Keratinocyte (primary cell): ENCODE measurements at regions not wholly inside any gene's neighbourhood (a gene's known extent, or its start where the extent isn't known, plus 50 kb on each side); places are given as distances from the start of the nearest gene placed in this dataset.

Source experiments
- DNase-seq: peaks from one replicate; pipeline ENCODE4 v3.0.0-alpha.2; 2011; ENCODE audit warnings: low read depth, missing footprints, low spot score
- FAIRE-seq: peaks from 2 replicates; lab custom pipeline; 2011; peaks lifted over from hg19 to GRCh38; lab: Jason Lieb, UNC
- H2AFZ ChIP-seq: 2 replicates; pipeline ENCODE4 v1.6.0; 2012; ENCODE audit warnings: low read length, control low read depth, inconsistent platforms; ENCODE audit not compliant: control insufficient read depth
- H3K27ac ChIP-seq: 2 replicates; pipeline ENCODE4 v1.5.1; 2011; ENCODE audit warnings: low read length; ENCODE audit not compliant: control insufficient read depth, insufficient read depth
- H3K27me3 ChIP-seq: 3 replicates; pipeline ENCODE4 v1.6.0; 2011; ENCODE audit warnings: low read length; ENCODE audit not compliant: control insufficient read depth, insufficient read depth; ENCODE audit errors: extremely low read depth
- H3K36me3 ChIP-seq, 2 experiments: 2 replicates in 1 of 2; 3 replicates in 1 of 2; pipeline ENCODE4 v1.5.1; 2011; ENCODE audit warnings: low read length in 2 of 2, mild to moderate bottlenecking in 1 of 2; ENCODE audit not compliant: control insufficient read depth in 2 of 2, insufficient read depth in 2 of 2; ENCODE audit errors: extremely low read depth in 1 of 2
- H3K4me1 ChIP-seq: 3 replicates; pipeline ENCODE4 v1.5.1; 2011; ENCODE audit warnings: low read length; ENCODE audit not compliant: control insufficient read depth, insufficient read depth; ENCODE audit errors: extremely low read depth
- H3K4me2 ChIP-seq: 3 replicates; pipeline ENCODE4 v1.6.0; 2011; ENCODE audit warnings: low read depth, low read length; ENCODE audit not compliant: control insufficient read depth, insufficient read depth; ENCODE audit errors: extremely low read depth
- H3K4me3 ChIP-seq, 3 experiments: fragments of 200-600 bp in 1 of 3; sonication (generic) in 1 of 3; 2 replicates in 2 of 3; 3 replicates in 1 of 3; pipeline ENCODE4 v1.5.1; 2011 to 2016; ENCODE audit warnings: low read length in 3 of 3, mild to moderate bottlenecking in 3 of 3, control low read depth in 2 of 3, inconsistent platforms in 1 of 3, low read depth in 1 of 3, mixed read lengths in 1 of 3, mixed run types in 1 of 3, moderate library complexity in 1 of 3; ENCODE audit not compliant: control insufficient read depth in 2 of 3, insufficient read depth in 2 of 3; ENCODE audit errors: extremely low read depth in 1 of 3
- H3K79me2 ChIP-seq: 2 replicates; pipeline ENCODE4 v1.6.0; 2012; ENCODE audit warnings: low read length; ENCODE audit not compliant: control insufficient read depth, insufficient read depth
- H3K9ac ChIP-seq: 3 replicates; pipeline ENCODE4 v1.6.0; 2011; ENCODE audit warnings: low read length; ENCODE audit not compliant: control insufficient read depth, insufficient read depth; ENCODE audit errors: extremely low read depth
- H3K9me1 ChIP-seq: 3 replicates; pipeline ENCODE4 v1.6.0; 2011; ENCODE audit warnings: low read length; ENCODE audit not compliant: control insufficient read depth, insufficient read depth; ENCODE audit errors: extremely low read depth
- H3K9me3 ChIP-seq: 2 replicates; pipeline ENCODE4 v1.5.1; 2012; ENCODE audit warnings: low read depth, low read length; ENCODE audit not compliant: control insufficient read depth
- H4K20me1 ChIP-seq: 3 replicates; pipeline ENCODE4 v1.6.0; 2011; ENCODE audit warnings: low read length; ENCODE audit not compliant: control insufficient read depth, insufficient read depth; ENCODE audit errors: extremely low read depth
- CTCF ChIP-seq, 3 experiments: IDR thresholded peaks in 1 of 3; conservative IDR thresholded peaks in 1 of 3; optimal IDR thresholded peaks in 1 of 3; 2 replicates in 2 of 3; 3 replicates in 1 of 3; pipeline versions ENCODE3 to v1.5.1; 2011; ENCODE audit warnings: low read length in 3 of 3, mild to moderate bottlenecking in 3 of 3, moderate library complexity in 2 of 3, control low read depth in 1 of 3, inconsistent platforms in 1 of 3; ENCODE audit not compliant: insufficient read depth in 2 of 3; ENCODE audit errors: extremely low read depth in 1 of 3
- EZH2 ChIP-seq: IDR thresholded peaks from one replicate; pipeline ENCODE4 v1.6.1; 2012; ENCODE audit warnings: inconsistent platforms, mild to moderate bottlenecking, low read length, moderate library complexity
- dilution Hi-C: fragments of 300-500 bp; cut with MboI; formaldehyde crosslinking; loops from one replicate; pipeline ENCODE4 v1.7.0; 2020; ENCODE audit warnings: low sequenced_read_pairs; ENCODE audit not compliant: extremely low pct_ligation_motif_present

- Histone ChIP-seq H2AFZ (no peak overlapping the region), H3K9ac (no peak overlapping the region), H3K9me3 (no peaks in the 10 kb centered on the region), H3K27ac (no peak overlapping the region), H3K4me2 (no peak overlapping the region), H3K4me1 (no peaks in the 10 kb centered on the region), H3K79me2 (no peaks in the 10 kb centered on the region), H3K4me3 (no peak overlapping the region), H3K27me3 (no peaks in the 10 kb centered on the region), H4K20me1 (no peaks in the 10 kb centered on the region), H3K9me1 (no peaks in the 10 kb centered on the region), H3K36me3 (no peaks in the 10 kb centered on the region)
- dilution Hi-C loops = no loop called here
- no peak for FAIRE-seq
- DNase-seq = no peak
- TF ChIP-seq CTCF (optimal IDR thresholded peaks at IDR 0.05 in 1 of 3, IDR thresholded peaks at IDR 0.05 in 1 of 3, conservative IDR thresholded peaks at IDR 0.05 in 1 of 3; ENCODE audit: extremely low read depth in 1 of 3, insufficient read depth in 2 of 3, low read length in 3 of 3) = no peak
- no peak for TF ChIP-seq EZH2
Measured at GRCh38 chr15:93246266-93247242, 157.5 kb upstream of the RGMA start.

GRCh38 chr15:93245661-93246042 is 156.6 kb upstream of the RGMA start:
- Histone ChIP-seq H3K4me3 (no peak overlapping the region), H3K27ac (no peak overlapping the region), H3K9me3 (no peaks in the 10 kb centered on the region), H3K27me3 (no peaks in the 10 kb centered on the region), H3K36me3 (no peaks in the 10 kb centered on the region), H2AFZ (no peak overlapping the region), H3K4me1 (no peaks in the 10 kb centered on the region), H3K4me2 (no peak overlapping the region), H4K20me1 (no peaks in the 10 kb centered on the region), H3K9me1 (no peaks in the 10 kb centered on the region), H3K9ac (no peak overlapping the region), H3K79me2 (no peaks in the 10 kb centered on the region)
- no peak for DNase-seq
- FAIRE-seq = no peak
- dilution Hi-C loops = no loop called here
- TF ChIP-seq EZH2 (no peak), CTCF (optimal IDR thresholded peaks at IDR 0.05 in 1 of 3, IDR thresholded peaks at IDR 0.05 in 1 of 3, conservative IDR thresholded peaks at IDR 0.05 in 1 of 3; ENCODE audit: extremely low read depth in 1 of 3, insufficient read depth in 2 of 3, low read length in 3 of 3) (no peak)
